Smooth muscle cell of the brain vasculature (primary cell): ENCODE measurements at regions not wholly inside any gene's neighbourhood (a gene's known extent, or its start where the extent isn't known, plus 50 kb on each side); places are given as distances from the start of the nearest gene placed in this dataset.

Experiments used
- DNase-seq: peaks from one replicate; pipeline ENCODE4 v3.0.0-alpha.2; 2012; ENCODE audit warnings: low read depth, low spot score

GRCh38 chr1:238023137-238023536 is 132.4 kb upstream of the ZP4 start:
- DNase-seq = no peak

- DNase-seq = no peak
Observed at GRCh38 chr1:238018214-238018613, 127.5 kb upstream of the ZP4 start.

GRCh38 chr1:238006779-238007178 is 116.1 kb upstream of the ZP4 start:
- no peak for DNase-seq

- no peak for DNase-seq
Observed at GRCh38 chr1:238005116-238005515, 114.4 kb upstream of the ZP4 start.

GRCh38 chr1:238001818-238002217 is 111.1 kb upstream of the ZP4 start:
- no peak for DNase-seq

GRCh38 chr1:237999426-238000052 is 108.8 kb upstream of the ZP4 start:
- no peak for DNase-seq

GRCh38 chr1:237998581-237998980 is 107.9 kb upstream of the ZP4 start:
- no peak for DNase-seq

GRCh38 chr1:237983496-237983895 is 92.8 kb upstream of the ZP4 start:
- DNase-seq = no peak

- DNase-seq = no peak
Observed at GRCh38 chr1:237981223-237981622, 90.5 kb upstream of the ZP4 start.

GRCh38 chr1:237976331-237976730 is 85.6 kb upstream of the ZP4 start:
- no peak for DNase-seq

GRCh38 chr1:237975903-237976302 is 85.2 kb upstream of the ZP4 start:
- DNase-seq = no peak

GRCh38 chr1:237975376-237975775 is 84.7 kb upstream of the ZP4 start:
- DNase-seq = no peak

- DNase-seq = no peak
Observed at GRCh38 chr1:237972186-237972585, 81.5 kb upstream of the ZP4 start.

GRCh38 chr1:237962985-237963384 is 72.3 kb upstream of the ZP4 start:
- no peak for DNase-seq

- DNase-seq = no peak
Observed at GRCh38 chr1:237961754-237962153, 71.0 kb upstream of the ZP4 start.

GRCh38 chr1:237959838-237960237 is 69.1 kb upstream of the ZP4 start:
- no peak for DNase-seq

GRCh38 chr1:237953238-237953637 is 62.5 kb upstream of the ZP4 start:
- DNase-seq = no peak
